LNCaP clone FGC (cell line): ENCODE measurements at regions not wholly inside any gene's neighbourhood (a gene's known extent, or its start where the extent isn't known, plus 50 kb on each side); places are given as distances from the start of the nearest gene placed in this dataset.

ENCODE experiments used
- DNase-seq: peaks from one replicate; pipeline ENCODE4 v3.0.0-alpha.2; 2011; ENCODE audit warnings: low read depth
- H3K4me3 ChIP-seq: 2 replicates; pipeline ENCODE4 v1.5.1; 2011; ENCODE audit warnings: mild to moderate bottlenecking, low read depth, low read length, control low read depth
- CTCF ChIP-seq: IDR thresholded peaks from 2 replicates; pipeline ENCODE4 v1.5.1; 2012; ENCODE audit warnings: mild to moderate bottlenecking; ENCODE audit not compliant: control insufficient read depth, insufficient read depth; ENCODE audit errors: extremely low read depth

- no peak overlapping the region for H3K4me3 ChIP-seq
- no peak for DNase-seq
- no peak for TF ChIP-seq CTCF
Measured at GRCh38 chr18:41659438-41660130, 295.4 kb upstream of the PIK3C3 start.

GRCh38 chr18:41657189-41657588 is 297.8 kb upstream of the PIK3C3 start:
- DNase-seq, result no peak
- no peak overlapping the region for H3K4me3 ChIP-seq
- no peak for TF ChIP-seq CTCF

GRCh38 chr18:41655074-41655473 is 300.0 kb upstream of the PIK3C3 start:
- no peak for TF ChIP-seq CTCF
- no peak for DNase-seq
- no peak overlapping the region for H3K4me3 ChIP-seq

GRCh38 chr18:41647914-41648313 is 307.1 kb upstream of the PIK3C3 start:
- no peak overlapping the region for H3K4me3 ChIP-seq
- no peak for TF ChIP-seq CTCF
- DNase-seq, result no peak

- no peak for DNase-seq
- no peak for TF ChIP-seq CTCF
Measured at GRCh38 chr18:41646915-41647620, 308.0 kb upstream of the PIK3C3 start.

GRCh38 chr18:41645589-41646360 is 309.3 kb upstream of the PIK3C3 start:
- H3K4me3 ChIP-seq, result no peak overlapping the region
- TF ChIP-seq CTCF, result no peak
- DNase-seq, result peak; percentile 4

More at GRCh38 chr18:41646915-41647620, 308.0 kb upstream of the PIK3C3 start:
- no peak overlapping the region for H3K4me3 ChIP-seq
